ENCODE measurements at regions not wholly inside any gene's neighbourhood (a gene's known extent, or its start where the extent isn't known, plus 50 kb on each side); places are given as distances from the start of the nearest gene placed in this dataset.

- ChIA-PET CTCF (no interaction called here), POLR2A (no interaction called here)
- Mint-ChIP-seq H3K36me3 (ENCODE audit: low read depth) (no peaks in the 10 kb centered on the region), H3K27me3 (no peaks in the 10 kb centered on the region), H3K4me1 (ENCODE audit: low read depth) (no peaks in the 10 kb centered on the region), H3K27ac (no peak overlapping the region), H3K4me3 (no peak overlapping the region), H3K9me3 (no peaks in the 10 kb centered on the region)
- intact Hi-C loops (cut with micrococcal nuclease): no loop called here
- DNase-seq (no peak), ATAC-seq (no peak)
- TF ChIP-seq, protein P1, sequence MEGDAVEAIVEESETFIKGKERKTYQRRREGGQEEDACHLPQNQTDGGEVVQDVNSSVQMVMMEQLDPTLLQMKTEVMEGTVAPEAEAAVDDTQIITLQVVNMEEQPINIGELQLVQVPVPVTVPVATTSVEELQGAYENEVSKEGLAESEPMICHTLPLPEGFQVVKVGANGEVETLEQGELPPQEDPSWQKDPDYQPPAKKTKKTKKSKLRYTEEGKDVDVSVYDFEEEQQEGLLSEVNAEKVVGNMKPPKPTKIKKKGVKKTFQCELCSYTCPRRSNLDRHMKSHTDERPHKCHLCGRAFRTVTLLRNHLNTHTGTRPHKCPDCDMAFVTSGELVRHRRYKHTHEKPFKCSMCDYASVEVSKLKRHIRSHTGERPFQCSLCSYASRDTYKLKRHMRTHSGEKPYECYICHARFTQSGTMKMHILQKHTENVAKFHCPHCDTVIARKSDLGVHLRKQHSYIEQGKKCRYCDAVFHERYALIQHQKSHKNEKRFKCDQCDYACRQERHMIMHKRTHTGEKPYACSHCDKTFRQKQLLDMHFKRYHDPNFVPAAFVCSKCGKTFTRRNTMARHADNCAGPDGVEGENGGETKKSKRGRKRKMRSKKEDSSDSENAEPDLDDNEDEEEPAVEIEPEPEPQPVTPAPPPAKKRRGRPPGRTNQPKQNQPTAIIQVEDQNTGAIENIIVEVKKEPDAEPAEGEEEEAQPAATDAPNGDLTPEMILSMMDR (IDR thresholded peaks at IDR 0.05): no peak
Observed at GRCh38 chrX:95218976-95219375, 1465.7 kb upstream of the DIAPH2 start.

DNA sequence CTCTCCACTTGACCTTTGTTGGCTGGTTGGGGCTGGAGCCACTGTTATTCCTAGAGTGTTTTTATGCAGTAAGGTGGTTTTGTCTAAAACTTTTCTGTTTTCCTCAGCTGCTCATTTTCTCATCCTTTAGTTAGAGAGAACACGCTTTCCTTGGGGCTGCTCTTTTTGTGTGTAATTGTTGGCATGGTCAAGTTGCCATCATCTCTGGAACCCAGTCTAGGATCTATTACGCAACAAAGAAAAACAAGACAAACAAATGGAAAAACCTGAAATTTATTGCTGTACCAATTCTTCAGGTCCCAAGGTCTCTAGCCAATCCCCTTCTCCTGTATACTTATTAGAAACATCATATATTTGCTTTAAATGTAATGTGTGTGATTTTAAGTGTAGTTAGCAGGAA, 1436.3 kb upstream of the DIAPH2 start:
- Mint-ChIP-seq H3K9me3 (peaks cover 3% of the 10 kb centered on the region), H3K4me1 (ENCODE audit: low read depth) (no peaks in the 10 kb centered on the region), H3K36me3 (ENCODE audit: low read depth) (no peaks in the 10 kb centered on the region), H3K4me3 (no peak overlapping the region), H3K27me3 (no peaks in the 10 kb centered on the region), H3K27ac (no peak overlapping the region)
- ChIA-PET CTCF (no interaction called here), POLR2A (no interaction called here)
- intact Hi-C loops (cut with micrococcal nuclease): no loop called here
- TF ChIP-seq, protein P1 (IDR thresholded peaks at IDR 0.05): no peak
- ATAC-seq (no peak), DNase-seq (no peak)

DNA sequence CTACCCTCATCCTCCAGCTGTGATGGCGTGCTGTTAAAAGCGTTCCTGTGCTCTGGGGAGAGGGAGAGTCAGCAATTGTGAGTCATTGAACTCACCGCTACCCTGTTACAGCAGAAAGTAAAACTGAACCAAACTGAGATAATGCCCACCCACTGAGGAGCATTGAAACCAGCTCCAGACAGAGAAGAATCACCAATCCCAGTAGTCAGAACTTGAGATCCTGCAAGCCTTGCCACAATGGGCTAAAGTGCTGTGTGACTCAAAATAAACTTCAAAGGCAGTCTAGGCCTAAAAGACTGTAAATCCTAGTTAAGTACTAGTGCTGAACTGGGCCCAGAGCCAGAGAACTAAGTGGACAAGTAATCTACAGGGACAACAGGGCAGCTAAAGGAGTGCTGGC, 1394.2 kb upstream of the DIAPH2 start:
- TF ChIP-seq, protein P1 (IDR thresholded peaks at IDR 0.05): no peak
- intact Hi-C loops (cut with micrococcal nuclease): no loop called here
- no peaks in the 10 kb centered on the region for H3K27me3 Mint-ChIP-seq
- H3K4me3 Mint-ChIP-seq: no peak overlapping the region
- H3K27ac Mint-ChIP-seq: no peak overlapping the region
- no peaks in the 10 kb centered on the region for H3K36me3 Mint-ChIP-seq (ENCODE audit: low read depth)
- DNase-seq (no peak), ATAC-seq (no peak)
- ChIA-PET CTCF (no interaction called here), POLR2A (no interaction called here)
- H3K4me1 Mint-ChIP-seq (ENCODE audit: low read depth): no peaks in the 10 kb centered on the region
- H3K9me3 Mint-ChIP-seq: no peaks in the 10 kb centered on the region

DNA sequence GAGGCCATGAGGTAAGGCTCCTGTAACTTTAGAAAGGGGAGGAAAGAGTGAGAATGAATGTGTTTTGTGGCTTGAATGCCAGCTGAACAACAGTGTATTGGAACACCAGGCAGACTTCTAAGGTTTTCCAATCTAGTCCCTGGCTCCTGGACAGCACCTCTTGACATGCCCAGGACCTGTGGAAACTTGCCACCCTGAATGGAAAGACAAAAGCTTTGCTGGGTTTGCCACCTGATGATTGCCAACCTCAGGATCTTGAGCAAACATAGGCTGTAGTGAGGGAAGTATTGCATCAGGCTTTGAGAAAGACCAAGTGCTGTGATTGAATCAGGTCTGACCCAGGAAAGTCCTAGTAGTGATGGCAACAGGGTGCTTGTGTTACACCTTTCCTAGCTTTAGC, 1393.1 kb upstream of the DIAPH2 start:
- no peak overlapping the region for H3K4me3 Mint-ChIP-seq
- TF ChIP-seq, protein P1 (IDR thresholded peaks at IDR 0.05): no peak
- ATAC-seq: no peak
- CTCF ChIA-PET: no interaction called here
- POLR2A ChIA-PET: no interaction called here
- no peak overlapping the region for H3K27ac Mint-ChIP-seq
- no peaks in the 10 kb centered on the region for H3K4me1 Mint-ChIP-seq (ENCODE audit: low read depth)
- H3K36me3 Mint-ChIP-seq (ENCODE audit: low read depth): no peaks in the 10 kb centered on the region
- H3K9me3 Mint-ChIP-seq: no peaks in the 10 kb centered on the region
- intact Hi-C loops (cut with micrococcal nuclease): no loop called here
- H3K27me3 Mint-ChIP-seq: no peaks in the 10 kb centered on the region
- DNase-seq: no peak

DNA sequence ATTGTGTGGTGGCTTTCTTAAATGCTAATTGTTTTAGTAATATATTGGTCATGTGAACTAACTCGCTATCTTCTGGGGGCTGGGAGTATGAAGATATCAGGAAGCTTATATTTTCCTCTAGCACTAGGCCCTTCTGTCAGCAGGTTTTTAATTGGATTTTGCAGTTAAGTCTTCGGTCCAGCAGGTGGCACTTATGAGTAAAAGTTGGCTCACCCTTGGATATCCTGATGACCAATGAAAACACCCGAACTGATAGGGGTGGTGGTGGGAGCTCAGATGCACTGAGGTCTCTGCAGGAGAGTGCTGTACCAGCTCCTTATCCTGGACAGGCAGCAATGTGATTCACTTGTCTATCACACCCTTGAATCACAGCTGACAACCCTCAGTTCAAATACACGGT, 1365.8 kb upstream of the DIAPH2 start:
- no peaks in the 10 kb centered on the region for H3K36me3 Mint-ChIP-seq (ENCODE audit: low read depth)
- ChIA-PET POLR2A (no interaction called here), CTCF (no interaction called here)
- H3K9me3 Mint-ChIP-seq: no peaks in the 10 kb centered on the region
- no peaks in the 10 kb centered on the region for H3K27me3 Mint-ChIP-seq
- no peaks in the 10 kb centered on the region for H3K4me1 Mint-ChIP-seq (ENCODE audit: low read depth)
- DNase-seq (no peak), ATAC-seq (no peak)
- no peak overlapping the region for H3K27ac Mint-ChIP-seq
- TF ChIP-seq, protein P1 (IDR thresholded peaks at IDR 0.05): no peak
- H3K4me3 Mint-ChIP-seq: no peak overlapping the region
- intact Hi-C loops (cut with micrococcal nuclease): no loop called here

Measured in activated CD8-positive, alpha-beta T cell treated with anti-CD3 and anti-CD28 coated beads for 36 hours (primary cell).